ENCODE measurements at regions not wholly inside any gene's neighbourhood (a gene's known extent, or its start where the extent isn't known, plus 50 kb on each side); places are given as distances from the start of the nearest gene placed in this dataset.
"Not testable (repeated sequence)": the region's sequence is repeated elsewhere in the genome, so short reads cannot be mapped to it uniquely, and the experiment has no call there.

DNA sequence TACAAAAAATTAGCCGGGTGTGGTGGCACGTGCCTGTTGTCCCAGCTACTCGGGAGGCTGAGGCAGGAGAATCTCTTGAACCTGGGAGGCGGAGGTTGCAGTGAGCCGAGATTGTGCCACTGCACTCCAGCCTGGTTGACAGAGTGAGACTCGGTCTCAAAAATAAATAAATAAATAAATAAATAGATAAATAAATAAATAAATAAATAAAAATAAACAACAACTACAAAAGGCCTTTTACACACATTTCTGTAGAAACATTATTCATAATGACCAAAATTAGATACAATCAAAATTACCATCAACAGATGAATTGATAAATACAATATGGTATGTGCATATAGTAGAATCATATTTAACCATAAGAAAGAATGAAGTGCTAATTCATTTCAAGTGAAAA is 96.7 kb downstream of the LPAR4 start:
- H3K9ac ChIP-seq (ENCODE audit: control insufficient read depth, insufficient read depth, low read length); intact Hi-C loops (cut with micrococcal nuclease; ENCODE audit: unreplicated experiment): not testable (repeated sequence)
- 57% methylated on average over 6 of the region's 6 CpGs for WGBS (ENCODE audit: insufficient coverage, insufficient replicate concordance, low lambda C conversion rate, missing lambda C conversion rate)

DNA sequence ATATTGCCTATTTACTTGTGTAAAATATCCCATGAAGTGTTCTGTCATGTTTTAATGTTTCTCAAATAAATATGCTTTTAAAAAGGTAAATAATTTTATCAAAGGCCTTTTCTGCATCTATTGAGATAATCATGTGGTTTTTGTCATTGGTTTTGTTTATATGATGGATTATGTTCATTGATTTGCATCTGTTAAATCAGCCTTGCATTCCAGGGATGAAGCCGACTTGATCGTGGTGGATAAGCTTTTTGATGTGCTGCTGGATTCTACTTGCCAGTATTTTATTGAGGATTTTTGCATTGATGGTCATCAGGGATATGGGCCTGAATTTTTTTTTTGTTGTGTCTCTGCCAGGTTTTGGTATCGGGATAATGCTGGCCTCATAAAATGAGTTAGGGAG is 63.9 kb upstream of the P2RY10 start:
- H2AFZ ChIP-seq (ENCODE audit: control insufficient read depth, low read depth, low read length); H3K9ac ChIP-seq (ENCODE audit: control insufficient read depth, insufficient read depth, low read length); H3K79me2 ChIP-seq (ENCODE audit: control insufficient read depth, insufficient read depth, low read length); intact Hi-C loops (cut with micrococcal nuclease; ENCODE audit: unreplicated experiment); H3K4me1 ChIP-seq (ENCODE audit: control insufficient read depth, insufficient read depth, low read length); H3K4me2 ChIP-seq (ENCODE audit: control insufficient read depth, insufficient read depth); FAIRE-seq; POLR2A ChIA-PET; in situ Hi-C loops (cut with MboI); ATAC-seq; H3K27me3 ChIP-seq (replicated peaks in 1 of 2; ENCODE audit: control insufficient read depth in 2 of 2, insufficient read depth in 2 of 2, low read length in 1 of 2); DNase-seq (ENCODE audit: low read depth, low spot score); H4K20me1 ChIP-seq (ENCODE audit: control insufficient read depth, insufficient read depth); H3K9me3 ChIP-seq (replicated peaks; ENCODE audit: control insufficient read depth, insufficient read depth, low read length); H3K4me3 ChIP-seq; H3K27ac ChIP-seq (ENCODE audit: control insufficient read depth, insufficient read depth); BruUV-seq (replicated peaks); H3K36me3 ChIP-seq (ENCODE audit: control insufficient read depth in 2 of 2, insufficient read depth in 2 of 2, low read length in 1 of 2): not testable (repeated sequence)
- SMC1A ChIA-PET (ENCODE audit: uncharacterized antibody, unreplicated experiment): interaction anchor here (1.5 kb wide), 1 partner anchor 13 kb away, joined by 5 read pairs; no protein-coding TSS in a partner anchor
- RAD21 ChIA-PET (ENCODE audit: unreplicated experiment): interaction anchor here (0.6 kb wide), 1 partner anchor 50 kb away, joined by 3 read pairs; no protein-coding TSS in a partner anchor
- 84% methylated on average over 3 of the region's 3 CpGs for WGBS (ENCODE audit: insufficient coverage, insufficient replicate concordance, low lambda C conversion rate, missing lambda C conversion rate)
- CTCF ChIA-PET: interaction anchor here (1.0 to 1.3 kb wide), 2 partner anchors 13 to 285 kb away, joined by 3 read pairs; no protein-coding TSS in a partner anchor

More for the DNA sequence above, 96.7 kb downstream of the LPAR4 start:
- H3K27ac ChIP-seq (ENCODE audit: control insufficient read depth, insufficient read depth); SMC1A ChIA-PET (ENCODE audit: uncharacterized antibody, unreplicated experiment); H4K20me1 ChIP-seq (ENCODE audit: control insufficient read depth, insufficient read depth); H3K36me3 ChIP-seq (ENCODE audit: control insufficient read depth in 2 of 2, insufficient read depth in 2 of 2, low read length in 1 of 2); BruUV-seq (replicated peaks); H3K4me2 ChIP-seq (ENCODE audit: control insufficient read depth, insufficient read depth); ATAC-seq; FAIRE-seq; CTCF ChIA-PET; H3K79me2 ChIP-seq (ENCODE audit: control insufficient read depth, insufficient read depth, low read length); POLR2A ChIA-PET; H3K4me3 ChIP-seq; H3K4me1 ChIP-seq (ENCODE audit: control insufficient read depth, insufficient read depth, low read length); H3K27me3 ChIP-seq (replicated peaks in 1 of 2; ENCODE audit: control insufficient read depth in 2 of 2, insufficient read depth in 2 of 2, low read length in 1 of 2); RAD21 ChIA-PET (ENCODE audit: unreplicated experiment); in situ Hi-C loops (cut with MboI); H2AFZ ChIP-seq (ENCODE audit: control insufficient read depth, low read depth, low read length); DNase-seq (ENCODE audit: low read depth, low spot score); H3K9me3 ChIP-seq (replicated peaks; ENCODE audit: control insufficient read depth, insufficient read depth, low read length): not testable (repeated sequence)

Measured in GM12878 (cell line).